ENCODE measurements at regions not wholly inside any gene's neighbourhood (a gene's known extent, or its start where the extent isn't known, plus 50 kb on each side); places are given as distances from the start of the nearest gene placed in this dataset.

DNA sequence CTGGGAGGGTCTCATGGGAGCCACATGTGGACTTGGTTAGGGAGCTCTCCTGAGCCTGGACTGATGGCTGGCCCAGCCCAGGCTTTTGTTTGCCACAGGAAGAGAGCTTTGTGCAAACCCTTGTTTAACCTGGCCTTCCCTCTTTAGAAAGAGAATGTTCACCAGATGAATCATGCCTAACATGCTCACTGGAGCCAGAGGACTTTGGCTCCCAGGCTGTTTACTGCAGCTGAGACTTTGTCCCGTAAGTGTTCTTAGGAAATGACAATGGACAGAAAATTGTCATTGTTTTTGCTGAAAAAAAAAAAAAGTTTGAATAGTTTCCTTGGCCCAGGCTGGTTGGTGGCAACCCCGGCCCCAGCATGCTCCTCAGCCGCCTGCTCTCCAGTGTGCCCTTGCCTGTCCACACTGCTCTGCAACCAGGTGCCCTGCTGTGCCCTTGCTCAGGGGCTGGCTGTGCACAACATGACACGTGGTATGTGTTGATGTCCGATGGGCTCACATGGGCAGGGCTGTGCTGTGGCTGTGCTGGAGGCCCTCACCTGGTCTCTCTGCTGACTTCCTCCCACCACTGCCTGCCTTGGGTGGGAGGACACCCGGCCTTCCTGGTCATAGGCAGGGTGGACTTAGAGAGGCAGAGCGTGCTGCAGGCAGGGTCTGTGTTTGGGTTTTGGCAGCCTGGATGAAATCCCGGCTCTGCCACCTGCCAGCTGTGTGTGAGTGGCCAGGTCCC is 215.3 kb upstream of the ZNF32 start:
- ATAC-seq (ENCODE audit: low read depth) = no peak
- Mint-ChIP-seq H3K9me3 (no peaks in the 10 kb centered on the region), H3K27ac (no peak overlapping the region), H3K4me3 (no peak overlapping the region), H3K4me1 (no peaks in the 10 kb centered on the region), H3K36me3 (ENCODE audit: low read depth) (no peaks in the 10 kb centered on the region), H3K27me3 (no peaks in the 10 kb centered on the region)
- ChIA-PET POLR2A (no interaction called here), CTCF (no interaction called here)
- no peak for DNase-seq
- TF ChIP-seq, protein P1, sequence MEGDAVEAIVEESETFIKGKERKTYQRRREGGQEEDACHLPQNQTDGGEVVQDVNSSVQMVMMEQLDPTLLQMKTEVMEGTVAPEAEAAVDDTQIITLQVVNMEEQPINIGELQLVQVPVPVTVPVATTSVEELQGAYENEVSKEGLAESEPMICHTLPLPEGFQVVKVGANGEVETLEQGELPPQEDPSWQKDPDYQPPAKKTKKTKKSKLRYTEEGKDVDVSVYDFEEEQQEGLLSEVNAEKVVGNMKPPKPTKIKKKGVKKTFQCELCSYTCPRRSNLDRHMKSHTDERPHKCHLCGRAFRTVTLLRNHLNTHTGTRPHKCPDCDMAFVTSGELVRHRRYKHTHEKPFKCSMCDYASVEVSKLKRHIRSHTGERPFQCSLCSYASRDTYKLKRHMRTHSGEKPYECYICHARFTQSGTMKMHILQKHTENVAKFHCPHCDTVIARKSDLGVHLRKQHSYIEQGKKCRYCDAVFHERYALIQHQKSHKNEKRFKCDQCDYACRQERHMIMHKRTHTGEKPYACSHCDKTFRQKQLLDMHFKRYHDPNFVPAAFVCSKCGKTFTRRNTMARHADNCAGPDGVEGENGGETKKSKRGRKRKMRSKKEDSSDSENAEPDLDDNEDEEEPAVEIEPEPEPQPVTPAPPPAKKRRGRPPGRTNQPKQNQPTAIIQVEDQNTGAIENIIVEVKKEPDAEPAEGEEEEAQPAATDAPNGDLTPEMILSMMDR (IDR thresholded peaks at IDR 0.05) = no peak
- intact Hi-C loops (cut with micrococcal nuclease) = no loop called here

DNA sequence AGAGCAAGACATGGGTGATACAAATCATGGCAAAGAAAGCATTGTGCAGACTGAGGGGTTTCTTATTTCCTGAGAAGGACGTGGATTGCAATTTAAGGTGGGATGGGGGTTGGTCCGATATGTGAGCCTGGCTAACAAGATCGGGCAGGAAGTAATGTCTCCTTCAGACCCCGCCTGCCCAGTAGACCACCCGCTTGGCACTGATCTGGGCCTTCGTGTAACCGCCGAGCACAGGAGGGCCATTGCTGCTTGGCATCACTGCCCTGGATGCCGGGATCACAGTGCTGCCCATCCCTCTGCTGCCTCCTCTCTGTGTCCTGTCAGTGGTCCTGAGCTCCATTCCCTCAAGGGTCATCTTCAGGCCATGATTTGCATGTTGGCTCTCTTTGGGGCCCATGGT is 214.6 kb upstream of the ZNF32 start:
- H3K27me3 Mint-ChIP-seq = no peaks in the 10 kb centered on the region
- no peak overlapping the region for H3K4me3 Mint-ChIP-seq
- ChIA-PET POLR2A (no interaction called here), CTCF (no interaction called here)
- H3K4me1 Mint-ChIP-seq = no peaks in the 10 kb centered on the region
- TF ChIP-seq, protein P1 (IDR thresholded peaks at IDR 0.05) = no peak
- H3K27ac Mint-ChIP-seq = no peak overlapping the region
- no peaks in the 10 kb centered on the region for H3K9me3 Mint-ChIP-seq
- H3K36me3 Mint-ChIP-seq (ENCODE audit: low read depth) = no peaks in the 10 kb centered on the region
- intact Hi-C loops (cut with micrococcal nuclease) = no loop called here
- ATAC-seq (ENCODE audit: low read depth) = no peak
- DNase-seq = no peak

DNA sequence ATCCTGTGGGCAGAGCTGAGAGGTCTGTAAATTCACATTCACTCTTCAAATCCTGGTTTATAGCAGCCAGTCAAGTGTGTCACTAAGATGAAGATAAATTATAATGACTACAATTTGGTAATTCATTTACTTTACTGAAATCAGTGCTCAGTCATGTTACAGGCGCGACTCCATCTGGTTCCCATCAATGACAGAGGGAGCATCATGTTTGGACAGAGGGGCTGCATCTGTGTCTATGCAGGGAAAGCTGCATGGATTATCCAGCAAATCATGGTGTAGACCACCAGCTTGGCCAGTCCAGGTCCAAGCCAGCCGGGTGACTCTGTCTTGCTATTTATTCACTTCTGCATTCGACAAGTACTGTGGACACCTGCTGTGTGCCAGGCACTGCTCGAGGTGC is 214.1 kb upstream of the ZNF32 start:
- no peak overlapping the region for H3K4me3 Mint-ChIP-seq
- DNase-seq = no peak
- intact Hi-C loops (cut with micrococcal nuclease) = no loop called here
- H3K4me1 Mint-ChIP-seq = no peaks in the 10 kb centered on the region
- ATAC-seq (ENCODE audit: low read depth) = no peak
- ChIA-PET POLR2A (no interaction called here), CTCF (no interaction called here)
- TF ChIP-seq, protein P1 (IDR thresholded peaks at IDR 0.05) = no peak
- H3K27me3 Mint-ChIP-seq = no peaks in the 10 kb centered on the region
- no peaks in the 10 kb centered on the region for H3K9me3 Mint-ChIP-seq
- no peak overlapping the region for H3K27ac Mint-ChIP-seq
- H3K36me3 Mint-ChIP-seq (ENCODE audit: low read depth) = no peaks in the 10 kb centered on the region

DNA sequence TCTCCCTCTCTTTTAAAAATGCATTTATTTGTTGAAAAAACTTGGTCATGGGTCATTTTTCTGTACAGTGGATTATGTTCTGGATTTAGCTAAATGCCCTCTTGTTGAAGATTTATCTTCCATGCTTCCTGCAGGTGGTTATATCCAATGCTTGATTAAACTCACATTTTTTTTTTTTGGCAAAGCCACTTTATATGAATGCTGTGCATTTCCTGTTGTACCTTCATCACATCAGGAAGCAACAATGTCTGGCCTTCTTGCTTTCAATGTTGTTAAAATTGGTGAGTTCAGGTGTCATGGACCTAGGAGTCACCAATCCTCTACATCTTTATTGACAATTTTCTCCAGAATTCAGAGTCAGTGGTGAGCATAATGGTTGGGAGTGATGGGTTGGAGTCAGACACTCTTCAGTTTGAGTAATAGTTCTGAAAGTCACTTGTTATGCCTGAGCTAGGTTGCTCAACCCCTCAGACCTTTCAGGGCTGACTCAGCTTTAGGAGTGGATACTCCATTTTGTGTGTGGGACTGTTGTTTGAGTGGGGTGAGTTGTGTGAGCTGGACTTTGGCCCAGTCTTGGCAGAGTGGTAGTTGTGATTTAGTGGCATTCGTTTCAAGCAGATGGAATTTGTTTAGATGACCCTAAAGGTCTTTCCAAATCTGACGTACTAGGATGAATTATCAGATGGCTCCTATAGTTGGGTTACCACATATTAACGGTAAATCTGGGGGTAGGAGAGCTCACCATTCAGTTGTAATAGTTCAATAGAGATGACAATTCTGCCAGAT is 213.5 kb upstream of the ZNF32 start:
- H3K9me3 Mint-ChIP-seq = no peaks in the 10 kb centered on the region
- no peak for ATAC-seq (ENCODE audit: low read depth)
- TF ChIP-seq, protein P1 (IDR thresholded peaks at IDR 0.05) = no peak
- intact Hi-C loops (cut with micrococcal nuclease) = no loop called here
- H3K27me3 Mint-ChIP-seq = no peaks in the 10 kb centered on the region
- ChIA-PET CTCF (no interaction called here), POLR2A (no interaction called here)
- no peak overlapping the region for H3K4me3 Mint-ChIP-seq
- no peak overlapping the region for H3K27ac Mint-ChIP-seq
- H3K4me1 Mint-ChIP-seq = no peaks in the 10 kb centered on the region
- DNase-seq = no peak
- H3K36me3 Mint-ChIP-seq (ENCODE audit: low read depth) = no peaks in the 10 kb centered on the region

DNA sequence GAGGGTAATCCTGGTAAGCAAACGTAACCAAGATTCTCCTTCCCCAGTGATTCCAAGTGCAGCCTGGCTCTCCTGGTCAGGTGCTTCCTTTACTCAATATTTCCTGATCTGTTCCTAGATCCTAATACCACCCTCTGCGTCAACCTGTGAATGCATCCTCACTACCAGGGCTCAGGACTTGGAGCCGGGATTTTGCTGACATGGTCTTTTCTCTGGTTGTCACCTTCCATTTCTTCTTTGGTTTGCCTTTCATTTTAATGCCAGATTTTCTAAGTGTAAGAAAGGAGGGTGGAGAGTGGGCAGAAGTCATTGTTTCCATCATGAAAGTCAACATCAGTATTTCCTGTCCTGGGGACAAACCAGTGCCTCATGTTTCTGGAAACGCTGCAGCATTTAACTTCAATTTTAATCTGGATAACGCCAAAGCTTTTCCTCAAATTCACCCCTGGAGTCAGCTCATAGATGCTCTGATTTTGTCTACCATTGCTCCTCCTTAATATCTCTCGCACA is 210.4 kb upstream of the ZNF32 start:
- H3K27ac Mint-ChIP-seq = no peak overlapping the region
- ATAC-seq (ENCODE audit: low read depth) (no peak), DNase-seq (no peak)
- no peaks in the 10 kb centered on the region for H3K4me1 Mint-ChIP-seq
- ChIA-PET CTCF (no interaction called here), POLR2A (no interaction called here)
- H3K27me3 Mint-ChIP-seq = no peaks in the 10 kb centered on the region
- H3K9me3 Mint-ChIP-seq = no peaks in the 10 kb centered on the region
- TF ChIP-seq, protein P1 (IDR thresholded peaks at IDR 0.05) = no peak
- H3K4me3 Mint-ChIP-seq = no peak overlapping the region
- H3K36me3 Mint-ChIP-seq (ENCODE audit: low read depth) = no peaks in the 10 kb centered on the region
- intact Hi-C loops (cut with micrococcal nuclease) = no loop called here
